Liver (tissue), 8 donors: ENCODE measurements at regions not wholly inside any gene's neighbourhood (a gene's known extent, or its start where the extent isn't known, plus 50 kb on each side); places are given as distances from the start of the nearest gene placed in this dataset.

Source experiments
- DNase-seq: peaks from one replicate; pipeline ENCODE4 v3.0.0-alpha.2; 2017; ENCODE audit warnings: low spot score
- H3K27ac ChIP-seq, 2 donors: one replicate each; pipeline ENCODE4 v1.7.0; 2013; ENCODE audit warnings: inconsistent platforms in 2 of 2, low read length in 2 of 2, control low read depth in 1 of 2, low read depth in 1 of 2, mild to moderate bottlenecking in 1 of 2
- H3K27me3 ChIP-seq, 4 donors: one replicate each; pipeline versions ENCODE4 v1.6.1 to v1.7.0; 2013; ENCODE audit warnings: low read length in 3 of 4, inconsistent platforms in 1 of 4, mild to moderate bottlenecking in 1 of 4, moderate library complexity in 1 of 4; ENCODE audit not compliant: control insufficient read depth in 4 of 4, insufficient read depth in 4 of 4
- H3K36me3 ChIP-seq, 4 donors: one replicate each; pipeline versions ENCODE4 v1.6.1 to v1.7.0; 2013; ENCODE audit warnings: low read length in 3 of 4, mild to moderate bottlenecking in 3 of 4, low read depth in 1 of 4, moderate library complexity in 1 of 4; ENCODE audit not compliant: control insufficient read depth in 4 of 4, insufficient read depth in 3 of 4
- H3K4me1 ChIP-seq, 4 donors: one replicate each; pipeline versions ENCODE4 v1.6.1 to v1.7.0; 2013; ENCODE audit warnings: low read length in 3 of 4, mild to moderate bottlenecking in 3 of 4, moderate library complexity in 1 of 4; ENCODE audit not compliant: control insufficient read depth in 4 of 4, insufficient read depth in 4 of 4
- H3K4me3 ChIP-seq, 3 donors: one replicate each; pipeline versions ENCODE4 v1.6.1 to v1.7.0; 2013; ENCODE audit warnings: low read length in 3 of 3, control low read depth in 1 of 3, low read depth in 1 of 3, mild to moderate bottlenecking in 1 of 3
- H3K9ac ChIP-seq, 2 donors: one replicate each; pipeline ENCODE4 v1.7.0; 2013; ENCODE audit warnings: low read length in 2 of 2, mild to moderate bottlenecking in 2 of 2, moderate library complexity in 2 of 2, control low read depth in 1 of 2, low read depth in 1 of 2
- H3K9me3 ChIP-seq, 4 donors: one replicate each; pipeline versions ENCODE4 v1.6.1 to v1.7.0; 2013; ENCODE audit warnings: low read length in 3 of 4; ENCODE audit not compliant: control insufficient read depth in 4 of 4
- EGR1 ChIP-seq, 2 donors: IDR thresholded peaks; 2 replicates each; pipeline ENCODE4 v1.6.1; 2016 to 2018; ENCODE audit warnings: antibody characterized with exemption in 2 of 2, low read depth in 2 of 2
- FOXA1 ChIP-seq: IDR thresholded peaks from 2 replicates; pipeline ENCODE4 v1.6.1; 2016; ENCODE audit warnings: antibody characterized with exemption
- FOXA2 ChIP-seq: IDR thresholded peaks from 2 replicates; pipeline ENCODE4 v1.6.1; 2016; ENCODE audit warnings: antibody characterized with exemption
- GABPA ChIP-seq, 2 donors: IDR thresholded peaks in 1 of 2; conservative IDR thresholded peaks in 1 of 2; 2 replicates each; pipeline ENCODE4 v1.6.1; 2016; ENCODE audit warnings: antibody characterized with exemption in 2 of 2, mild to moderate bottlenecking in 1 of 2, moderate library complexity in 1 of 2
- HNF4A ChIP-seq, 2 donors: conservative IDR thresholded peaks; 2 replicates each; pipeline ENCODE4 v1.6.1; 2016; ENCODE audit warnings: antibody characterized with exemption in 2 of 2, mild to moderate bottlenecking in 2 of 2
- HNF4G ChIP-seq: IDR thresholded peaks from 2 replicates; pipeline ENCODE4 v1.6.1; 2016; ENCODE audit warnings: antibody characterized with exemption
- JUND ChIP-seq, 2 donors: IDR thresholded peaks; 2 replicates each; pipeline ENCODE4 v1.6.1; 2016; ENCODE audit warnings: antibody characterized with exemption in 2 of 2
- NR2F2 ChIP-seq: IDR thresholded peaks from 2 replicates; pipeline ENCODE4 v1.6.1; 2016; ENCODE audit warnings: antibody characterized with exemption
- RAD21 ChIP-seq, 2 donors: IDR thresholded peaks; 2 replicates each; pipeline ENCODE4 v1.6.1; 2016; ENCODE audit warnings: antibody characterized with exemption in 2 of 2, mild to moderate bottlenecking in 2 of 2
- RXRA ChIP-seq, 2 donors: IDR thresholded peaks; 2 replicates each; pipeline ENCODE4 v1.6.1; 2017 to 2018; ENCODE audit warnings: antibody characterized with exemption in 2 of 2, mild to moderate bottlenecking in 1 of 2
- SP1 ChIP-seq: IDR thresholded peaks from 2 replicates; pipeline ENCODE4 v1.6.1; 2018; ENCODE audit warnings: antibody characterized with exemption, mild to moderate bottlenecking
- TAF1 ChIP-seq: conservative IDR thresholded peaks from 2 replicates; pipeline ENCODE4 v1.6.1; 2016; ENCODE audit warnings: antibody characterized with exemption, mild to moderate bottlenecking
- WGBS: extraction: QIAGEN DNeasy Blood & Tissue Kit; methylation state at CpG from one replicate; pipeline ENCODE4 v1.1.7; 2013; 5-methylcytosine and 5-hydroxymethylcytosine counted together
- TF ChIP-seq, protein P1 (sequence below): IDR thresholded peaks from 2 replicates; pipeline ENCODE4 v1.6.1; 2016; ENCODE audit warnings: antibody characterized with exemption, mild to moderate bottlenecking
- TF ChIP-seq, protein P2 (sequence below): IDR thresholded peaks from 2 replicates; pipeline ENCODE4 v1.6.1; 2016; ENCODE audit warnings: antibody characterized with exemption
- TF ChIP-seq, protein P3 (sequence below): IDR thresholded peaks from 2 replicates; pipeline ENCODE4 v1.6.1; 2016; ENCODE audit warnings: antibody characterized with exemption
- TF ChIP-seq, protein P4 (sequence below): fragments of 150-350 bp; IDR thresholded peaks from 2 replicates; pipeline ENCODE4 v1.5.1; 2017; ENCODE audit warnings: improper control_type of control experiment, low read depth, low read length; ENCODE audit not compliant: missing input control
- donor health status: healthy.
- donor health status: healthy.
- donor health status: healthy.
- donor health status: healthy.
- donor health status: healthy.

DNA sequence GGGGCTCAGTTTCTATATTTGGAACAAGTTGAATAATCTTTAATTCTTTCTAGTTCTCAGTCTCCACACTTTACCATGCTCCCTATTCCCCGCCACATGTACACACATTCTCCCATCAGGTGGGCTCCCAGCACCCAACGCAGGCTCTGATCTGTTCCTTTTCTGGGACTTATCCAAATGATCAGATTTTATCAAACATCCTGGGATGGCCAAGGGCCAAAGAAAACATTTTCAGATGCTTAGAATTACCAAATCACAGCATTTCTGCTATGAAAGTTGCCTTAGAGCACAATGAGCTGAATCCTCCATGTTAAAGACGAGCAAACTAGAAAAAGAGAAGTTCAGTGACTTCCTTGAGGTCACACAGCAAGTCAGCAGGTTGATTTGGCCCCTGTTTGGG, 153.4 kb downstream of the SEC61B start:
- WGBS: 83% methylated on average over 3 of the region's 3 CpGs

DNA sequence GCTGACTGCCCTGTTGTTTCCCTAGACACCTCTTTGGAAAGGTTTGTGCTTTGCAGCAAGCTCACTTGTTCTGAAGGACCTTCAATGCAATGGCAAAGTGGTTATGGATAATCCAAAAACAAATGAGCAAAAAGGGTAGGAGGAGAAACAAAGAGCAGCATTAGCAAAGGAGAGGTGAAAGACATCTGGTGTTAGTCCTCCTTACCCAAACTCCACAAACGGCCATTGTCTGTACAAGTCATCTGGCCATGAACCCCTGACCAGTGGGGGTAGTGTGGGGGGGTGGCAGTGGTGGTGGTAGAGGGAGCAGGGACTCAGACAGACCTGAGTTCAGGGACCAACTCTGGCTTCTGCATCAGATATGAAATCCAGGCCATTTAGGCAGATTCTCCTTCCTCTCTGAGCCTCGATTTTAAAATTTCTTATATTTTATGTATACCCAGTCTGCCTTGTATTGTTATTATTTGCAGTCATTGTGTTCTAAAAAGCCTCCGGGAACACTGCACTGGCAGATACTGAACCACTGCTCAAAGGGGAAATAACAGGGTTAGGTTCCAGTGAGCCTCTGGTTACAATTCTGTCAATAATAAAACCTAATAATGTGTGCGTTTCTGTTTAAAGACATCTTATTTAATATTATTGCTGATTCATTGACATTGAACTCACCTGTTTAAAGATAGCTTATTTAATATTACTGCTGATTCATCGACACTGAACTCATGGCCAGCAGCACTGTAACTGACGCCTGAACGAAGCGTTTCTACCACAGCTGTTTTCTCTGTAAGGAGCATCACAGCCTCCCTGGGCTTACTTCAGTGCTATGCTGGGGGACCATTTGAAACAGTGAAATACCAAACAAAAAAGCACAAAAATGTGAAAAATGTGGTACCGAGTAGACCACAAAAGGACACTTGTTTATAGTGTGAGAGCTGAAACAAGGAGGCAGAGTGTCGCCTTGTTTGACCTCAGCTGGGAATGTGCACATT, 156.0 kb downstream of the SEC61B start:
- Histone ChIP-seq H3K27me3 (no peaks in the 10 kb centered on the region), H3K27ac (no peak overlapping the region), H3K4me3 (no peak overlapping the region), H3K4me1 (no peaks in the 10 kb centered on the region), H3K9ac (no peak overlapping the region), H3K36me3 (no peaks in the 10 kb centered on the region), H3K9me3 (no peaks in the 10 kb centered on the region)
- WGBS: 71% methylated on average over 10 of the region's 10 CpGs
- no peak for DNase-seq
- TF ChIP-seq RXRA (IDR thresholded peaks at IDR 0.05): no peak
- TF ChIP-seq JUND (IDR thresholded peaks at IDR 0.05): no peak
- TF ChIP-seq, protein P1, sequence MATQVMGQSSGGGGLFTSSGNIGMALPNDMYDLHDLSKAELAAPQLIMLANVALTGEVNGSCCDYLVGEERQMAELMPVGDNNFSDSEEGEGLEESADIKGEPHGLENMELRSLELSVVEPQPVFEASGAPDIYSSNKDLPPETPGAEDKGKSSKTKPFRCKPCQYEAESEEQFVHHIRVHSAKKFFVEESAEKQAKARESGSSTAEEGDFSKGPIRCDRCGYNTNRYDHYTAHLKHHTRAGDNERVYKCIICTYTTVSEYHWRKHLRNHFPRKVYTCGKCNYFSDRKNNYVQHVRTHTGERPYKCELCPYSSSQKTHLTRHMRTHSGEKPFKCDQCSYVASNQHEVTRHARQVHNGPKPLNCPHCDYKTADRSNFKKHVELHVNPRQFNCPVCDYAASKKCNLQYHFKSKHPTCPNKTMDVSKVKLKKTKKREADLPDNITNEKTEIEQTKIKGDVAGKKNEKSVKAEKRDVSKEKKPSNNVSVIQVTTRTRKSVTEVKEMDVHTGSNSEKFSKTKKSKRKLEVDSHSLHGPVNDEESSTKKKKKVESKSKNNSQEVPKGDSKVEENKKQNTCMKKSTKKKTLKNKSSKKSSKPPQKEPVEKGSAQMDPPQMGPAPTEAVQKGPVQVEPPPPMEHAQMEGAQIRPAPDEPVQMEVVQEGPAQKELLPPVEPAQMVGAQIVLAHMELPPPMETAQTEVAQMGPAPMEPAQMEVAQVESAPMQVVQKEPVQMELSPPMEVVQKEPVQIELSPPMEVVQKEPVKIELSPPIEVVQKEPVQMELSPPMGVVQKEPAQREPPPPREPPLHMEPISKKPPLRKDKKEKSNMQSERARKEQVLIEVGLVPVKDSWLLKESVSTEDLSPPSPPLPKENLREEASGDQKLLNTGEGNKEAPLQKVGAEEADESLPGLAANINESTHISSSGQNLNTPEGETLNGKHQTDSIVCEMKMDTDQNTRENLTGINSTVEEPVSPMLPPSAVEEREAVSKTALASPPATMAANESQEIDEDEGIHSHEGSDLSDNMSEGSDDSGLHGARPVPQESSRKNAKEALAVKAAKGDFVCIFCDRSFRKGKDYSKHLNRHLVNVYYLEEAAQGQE: no peak
- no peak for TF ChIP-seq GABPA (IDR thresholded peaks at IDR 0.05 in 1 of 2, conservative IDR thresholded peaks at IDR 0.05 in 1 of 2)
- TF ChIP-seq FOXA2: no peak
- TF ChIP-seq FOXA1: no peak
- TF ChIP-seq TAF1: no peak
- TF ChIP-seq, protein P2, sequence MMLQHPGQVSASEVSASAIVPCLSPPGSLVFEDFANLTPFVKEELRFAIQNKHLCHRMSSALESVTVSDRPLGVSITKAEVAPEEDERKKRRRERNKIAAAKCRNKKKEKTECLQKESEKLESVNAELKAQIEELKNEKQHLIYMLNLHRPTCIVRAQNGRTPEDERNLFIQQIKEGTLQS: no peak
- no peak for TF ChIP-seq RAD21 (IDR thresholded peaks at IDR 0.05)
- no peak for TF ChIP-seq SP1
- no peak for TF ChIP-seq HNF4G

More for the DNA sequence above, 153.4 kb downstream of the SEC61B start:
- H3K9ac ChIP-seq: no peak overlapping the region
- no peaks in the 10 kb centered on the region for H3K9me3 ChIP-seq
- H3K4me3 ChIP-seq: no peak overlapping the region
- no peaks in the 10 kb centered on the region for H3K36me3 ChIP-seq
- H3K27ac ChIP-seq: no peak overlapping the region
- no peaks in the 10 kb centered on the region for H3K4me1 ChIP-seq
- no peaks in the 10 kb centered on the region for H3K27me3 ChIP-seq
- TF ChIP-seq RAD21 (IDR thresholded peaks at IDR 0.05) (no peak), SP1 (no peak), NR2F2 (no peak), TAF1 (no peak), JUND (IDR thresholded peaks at IDR 0.05) (no peak), FOXA2 (no peak), EGR1 (IDR thresholded peaks at IDR 0.05; ENCODE audit: low read depth in 2 of 2) (no peak), HNF4A (conservative IDR thresholded peaks at IDR 0.05) (no peak), FOXA1 (no peak)
- TF ChIP-seq, protein P1: no peak
- TF ChIP-seq, protein P3, sequence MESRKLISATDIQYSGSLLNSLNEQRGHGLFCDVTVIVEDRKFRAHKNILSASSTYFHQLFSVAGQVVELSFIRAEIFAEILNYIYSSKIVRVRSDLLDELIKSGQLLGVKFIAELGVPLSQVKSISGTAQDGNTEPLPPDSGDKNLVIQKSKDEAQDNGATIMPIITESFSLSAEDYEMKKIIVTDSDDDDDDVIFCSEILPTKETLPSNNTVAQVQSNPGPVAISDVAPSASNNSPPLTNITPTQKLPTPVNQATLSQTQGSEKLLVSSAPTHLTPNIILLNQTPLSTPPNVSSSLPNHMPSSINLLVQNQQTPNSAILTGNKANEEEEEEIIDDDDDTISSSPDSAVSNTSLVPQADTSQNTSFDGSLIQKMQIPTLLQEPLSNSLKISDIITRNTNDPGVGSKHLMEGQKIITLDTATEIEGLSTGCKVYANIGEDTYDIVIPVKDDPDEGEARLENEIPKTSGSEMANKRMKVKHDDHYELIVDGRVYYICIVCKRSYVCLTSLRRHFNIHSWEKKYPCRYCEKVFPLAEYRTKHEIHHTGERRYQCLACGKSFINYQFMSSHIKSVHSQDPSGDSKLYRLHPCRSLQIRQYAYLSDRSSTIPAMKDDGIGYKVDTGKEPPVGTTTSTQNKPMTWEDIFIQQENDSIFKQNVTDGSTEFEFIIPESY: no peak
- TF ChIP-seq, protein P4, sequence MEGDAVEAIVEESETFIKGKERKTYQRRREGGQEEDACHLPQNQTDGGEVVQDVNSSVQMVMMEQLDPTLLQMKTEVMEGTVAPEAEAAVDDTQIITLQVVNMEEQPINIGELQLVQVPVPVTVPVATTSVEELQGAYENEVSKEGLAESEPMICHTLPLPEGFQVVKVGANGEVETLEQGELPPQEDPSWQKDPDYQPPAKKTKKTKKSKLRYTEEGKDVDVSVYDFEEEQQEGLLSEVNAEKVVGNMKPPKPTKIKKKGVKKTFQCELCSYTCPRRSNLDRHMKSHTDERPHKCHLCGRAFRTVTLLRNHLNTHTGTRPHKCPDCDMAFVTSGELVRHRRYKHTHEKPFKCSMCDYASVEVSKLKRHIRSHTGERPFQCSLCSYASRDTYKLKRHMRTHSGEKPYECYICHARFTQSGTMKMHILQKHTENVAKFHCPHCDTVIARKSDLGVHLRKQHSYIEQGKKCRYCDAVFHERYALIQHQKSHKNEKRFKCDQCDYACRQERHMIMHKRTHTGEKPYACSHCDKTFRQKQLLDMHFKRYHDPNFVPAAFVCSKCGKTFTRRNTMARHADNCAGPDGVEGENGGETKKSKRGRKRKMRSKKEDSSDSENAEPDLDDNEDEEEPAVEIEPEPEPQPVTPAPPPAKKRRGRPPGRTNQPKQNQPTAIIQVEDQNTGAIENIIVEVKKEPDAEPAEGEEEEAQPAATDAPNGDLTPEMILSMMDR: no peak
- DNase-seq: no peak
